ENCODE measurements at regions not wholly inside any gene's neighbourhood (a gene's known extent, or its start where the extent isn't known, plus 50 kb on each side); places are given as distances from the start of the nearest gene placed in this dataset.

DNA sequence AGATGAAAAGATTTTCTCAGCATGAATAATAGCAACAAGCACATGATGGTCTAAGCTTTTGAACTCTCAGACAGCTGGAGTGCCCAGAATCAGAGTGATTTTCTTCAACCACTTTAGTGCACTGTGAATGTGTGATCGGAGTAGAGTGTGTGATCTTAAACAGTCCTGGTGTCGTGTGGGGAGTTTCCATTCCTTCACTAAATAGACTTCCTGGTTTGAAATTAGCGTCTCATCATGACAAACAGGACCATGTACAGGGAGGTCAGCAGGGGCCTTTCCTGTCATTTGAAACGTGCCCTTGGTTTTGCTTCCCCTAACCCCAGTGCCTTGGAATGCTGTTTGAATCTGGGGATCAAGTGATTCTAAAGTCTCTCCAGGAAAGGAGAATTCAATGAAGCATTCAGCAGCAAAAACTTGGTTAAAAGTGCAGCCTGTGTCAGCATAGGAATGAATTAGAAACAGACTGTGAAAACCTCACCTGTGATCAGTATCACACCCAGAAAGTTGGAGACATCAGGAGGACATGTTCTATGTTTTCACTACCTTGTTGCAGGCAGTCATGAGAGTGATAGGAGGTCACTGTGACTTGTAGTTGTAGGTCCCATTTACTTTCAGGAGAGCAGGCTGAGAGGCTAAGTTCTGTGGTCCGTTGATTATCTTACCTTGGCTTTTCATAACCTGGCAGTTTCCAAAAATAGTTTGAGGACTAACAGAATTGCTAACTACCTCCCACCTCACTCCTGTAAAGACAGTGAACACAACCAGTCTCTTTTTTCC is 400.3 kb downstream of the MTX2 start:
- H3K4me3 Mint-ChIP-seq, result no peak overlapping the region
- H3K27ac Mint-ChIP-seq, result peak overlapping the region; percentile 68
- DNase-seq (ENCODE audit: low spot score in 2 of 2, unreplicated experiment in 2 of 2), result no peak
- peaks cover 24% of the 10 kb centered on the region for H3K4me1 Mint-ChIP-seq
- no peaks in the 10 kb centered on the region for H3K27me3 Mint-ChIP-seq (ENCODE audit: low read depth)
- H3K36me3 Mint-ChIP-seq, result no peaks in the 10 kb centered on the region
- no peaks in the 10 kb centered on the region for H3K9me3 Mint-ChIP-seq
- TF ChIP-seq, protein P1, sequence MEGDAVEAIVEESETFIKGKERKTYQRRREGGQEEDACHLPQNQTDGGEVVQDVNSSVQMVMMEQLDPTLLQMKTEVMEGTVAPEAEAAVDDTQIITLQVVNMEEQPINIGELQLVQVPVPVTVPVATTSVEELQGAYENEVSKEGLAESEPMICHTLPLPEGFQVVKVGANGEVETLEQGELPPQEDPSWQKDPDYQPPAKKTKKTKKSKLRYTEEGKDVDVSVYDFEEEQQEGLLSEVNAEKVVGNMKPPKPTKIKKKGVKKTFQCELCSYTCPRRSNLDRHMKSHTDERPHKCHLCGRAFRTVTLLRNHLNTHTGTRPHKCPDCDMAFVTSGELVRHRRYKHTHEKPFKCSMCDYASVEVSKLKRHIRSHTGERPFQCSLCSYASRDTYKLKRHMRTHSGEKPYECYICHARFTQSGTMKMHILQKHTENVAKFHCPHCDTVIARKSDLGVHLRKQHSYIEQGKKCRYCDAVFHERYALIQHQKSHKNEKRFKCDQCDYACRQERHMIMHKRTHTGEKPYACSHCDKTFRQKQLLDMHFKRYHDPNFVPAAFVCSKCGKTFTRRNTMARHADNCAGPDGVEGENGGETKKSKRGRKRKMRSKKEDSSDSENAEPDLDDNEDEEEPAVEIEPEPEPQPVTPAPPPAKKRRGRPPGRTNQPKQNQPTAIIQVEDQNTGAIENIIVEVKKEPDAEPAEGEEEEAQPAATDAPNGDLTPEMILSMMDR (IDR thresholded peaks at IDR 0.05; ENCODE audit: unreplicated experiment), result no peak

DNA sequence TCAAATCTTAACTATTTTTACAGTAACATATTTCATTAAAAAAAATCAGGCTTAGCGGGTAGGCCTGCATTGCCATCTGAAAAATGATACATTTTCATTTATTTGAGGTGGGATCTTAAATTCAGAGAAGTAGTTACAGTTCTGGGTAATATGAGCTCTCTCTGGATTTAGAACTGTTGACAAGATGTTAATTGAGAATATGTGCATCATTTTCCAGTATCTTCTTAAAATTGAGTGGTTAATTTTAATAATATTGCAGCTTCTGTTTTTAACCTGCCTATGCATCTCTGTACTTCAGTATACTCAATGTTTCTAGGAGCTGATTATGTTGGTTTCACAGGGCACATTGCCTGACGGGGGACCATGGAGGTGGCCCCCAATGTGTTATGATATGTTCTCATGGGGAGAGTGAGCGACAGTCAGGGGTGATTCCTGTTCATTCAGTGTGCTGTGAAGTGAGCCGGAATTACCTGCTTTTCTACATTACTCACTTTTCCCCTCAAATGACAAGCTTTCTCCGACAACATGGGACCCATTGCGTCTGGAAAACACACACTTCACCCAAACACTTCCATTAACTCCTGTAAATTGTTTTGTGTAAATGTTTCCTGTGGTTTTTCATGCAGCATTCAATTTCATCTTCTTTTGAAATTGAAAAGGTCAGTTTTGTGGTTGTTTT is 406.2 kb downstream of the MTX2 start:
- H3K27me3 Mint-ChIP-seq (ENCODE audit: low read depth), result no peaks in the 10 kb centered on the region

DNA sequence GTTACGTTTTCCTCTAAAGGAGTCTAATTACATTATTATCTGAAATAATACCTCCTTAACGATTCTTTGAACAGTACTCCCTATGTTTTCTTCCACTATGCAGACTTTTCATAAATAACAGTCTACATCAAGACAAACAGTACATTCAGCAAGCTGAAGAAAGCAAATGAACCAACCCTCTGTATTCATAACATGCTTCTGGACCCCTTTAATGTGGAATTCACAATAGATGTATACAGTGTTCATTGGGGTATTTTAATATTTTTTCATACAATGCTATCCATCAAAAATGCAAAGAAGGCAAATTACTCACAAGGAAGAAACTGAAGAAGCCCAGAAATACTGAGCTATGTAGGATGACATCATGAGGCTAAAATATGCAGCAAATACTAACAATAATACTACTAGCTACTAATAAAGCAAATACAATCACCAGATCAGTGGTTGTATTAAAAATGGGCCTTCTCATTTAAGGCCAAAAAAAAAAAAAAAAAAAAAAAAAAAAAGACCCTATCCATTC is 408.6 kb downstream of the MTX2 start:
- DNase-seq (ENCODE audit: low spot score in 2 of 2, unreplicated experiment in 2 of 2), result no peak
- TF ChIP-seq, protein P1 (IDR thresholded peaks at IDR 0.05; ENCODE audit: unreplicated experiment), result no peak
- Mint-ChIP-seq H3K4me1 (peaks cover 67% of the 10 kb centered on the region), H3K27ac (peak overlapping the region; percentile 54), H3K9me3 (no peaks in the 10 kb centered on the region), H3K4me3 (no peak overlapping the region), H3K36me3 (no peaks in the 10 kb centered on the region), H3K27me3 (ENCODE audit: low read depth) (no peaks in the 10 kb centered on the region)

More for the DNA sequence above, 406.2 kb downstream of the MTX2 start:
- TF ChIP-seq, protein P1 (IDR thresholded peaks at IDR 0.05; ENCODE audit: unreplicated experiment), result no peak
- Mint-ChIP-seq H3K36me3 (no peaks in the 10 kb centered on the region), H3K4me3 (no peak overlapping the region), H3K4me1 (peaks cover 48% of the 10 kb centered on the region), H3K9me3 (no peaks in the 10 kb centered on the region), H3K27ac (peak overlapping the region; percentile 27)
- no peak for DNase-seq (ENCODE audit: low spot score in 2 of 2, unreplicated experiment in 2 of 2)

DNA sequence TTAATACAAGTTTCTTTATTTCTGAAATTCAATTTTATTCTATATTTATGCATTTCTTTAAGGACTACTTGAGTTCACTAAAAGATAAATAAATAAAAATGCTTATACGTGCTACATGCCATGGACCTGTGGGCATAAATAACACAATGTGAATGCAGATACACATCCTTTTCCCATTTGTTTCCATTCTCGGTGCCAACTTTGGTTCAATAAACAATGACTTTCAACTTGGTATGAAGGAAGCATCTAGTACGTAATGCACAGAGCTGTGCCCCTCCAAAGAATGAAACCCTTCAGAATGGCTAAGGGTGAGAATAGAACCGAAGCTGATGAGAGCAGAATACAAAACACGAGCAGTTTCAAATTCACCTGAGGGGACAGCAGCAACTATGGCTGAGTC is 409.3 kb downstream of the MTX2 start:
- Mint-ChIP-seq H3K27me3 (ENCODE audit: low read depth) (no peaks in the 10 kb centered on the region), H3K4me1 (peaks cover 74% of the 10 kb centered on the region), H3K36me3 (no peaks in the 10 kb centered on the region), H3K9me3 (no peaks in the 10 kb centered on the region), H3K4me3 (no peak overlapping the region), H3K27ac (no peak overlapping the region)
- TF ChIP-seq, protein P1 (IDR thresholded peaks at IDR 0.05; ENCODE audit: unreplicated experiment), result no peak
- no peak for DNase-seq (ENCODE audit: low spot score in 2 of 2, unreplicated experiment in 2 of 2)

DNA sequence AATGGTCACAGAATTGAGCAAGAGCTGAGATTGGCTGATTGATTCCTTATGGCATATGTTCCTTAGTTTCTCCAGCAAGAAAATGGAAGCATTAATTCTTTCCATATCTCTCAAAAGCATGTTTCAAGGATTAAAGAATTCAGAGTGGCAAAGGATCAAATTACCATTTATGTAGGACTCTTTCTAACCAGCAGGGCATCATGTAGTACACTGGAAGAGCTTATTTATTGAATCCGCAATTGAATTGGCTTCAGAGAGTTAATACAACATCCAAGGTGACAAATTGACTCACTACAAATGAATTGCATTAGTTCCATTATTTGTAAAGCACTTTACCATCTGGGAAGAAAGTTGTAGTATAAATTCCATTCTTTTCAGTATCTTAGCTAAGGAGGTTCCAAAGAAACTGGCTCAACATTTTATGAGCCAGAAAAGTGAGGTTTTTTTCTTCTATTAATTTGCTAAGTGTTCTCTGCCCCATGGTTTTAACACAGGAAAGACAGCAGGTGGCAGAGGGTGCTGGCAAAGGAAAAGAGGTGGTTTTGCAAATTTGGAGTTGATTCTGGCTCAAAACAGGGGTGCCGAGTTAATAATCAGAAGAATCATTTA is 409.9 kb downstream of the MTX2 start:
- Mint-ChIP-seq H3K4me1 (peaks cover 77% of the 10 kb centered on the region), H3K27me3 (ENCODE audit: low read depth) (no peaks in the 10 kb centered on the region), H3K27ac (no peak overlapping the region), H3K9me3 (no peaks in the 10 kb centered on the region), H3K4me3 (no peak overlapping the region), H3K36me3 (no peaks in the 10 kb centered on the region)
- DNase-seq (ENCODE audit: low spot score in 2 of 2, unreplicated experiment in 2 of 2), result no peak
- TF ChIP-seq, protein P1 (IDR thresholded peaks at IDR 0.05; ENCODE audit: unreplicated experiment), result no peak
